NB4 (cell line): ENCODE measurements at regions not wholly inside any gene's neighbourhood (a gene's known extent, or its start where the extent isn't known, plus 50 kb on each side); places are given as distances from the start of the nearest gene placed in this dataset.

Source experiments
- CTCF ChIP-seq: IDR thresholded peaks from one replicate; pipeline ENCODE4 v1.5.1; 2012; ENCODE audit warnings: low read depth, low read length
- POLR2A ChIP-seq: IDR thresholded peaks from 2 replicates; pipeline ENCODE4 v1.6.1; 2011; ENCODE audit warnings: mild to moderate bottlenecking; ENCODE audit not compliant: insufficient read length; ENCODE audit errors: extremely low read depth

- TF ChIP-seq CTCF (no peak), POLR2A (no peak)
Observed at GRCh38 chr15:36373550-36373949, 205.9 kb upstream of the CDIN1 start.
